Midbrain (tissue), 1 donor: ENCODE measurements at regions not wholly inside any gene's neighbourhood (a gene's known extent, or its start where the extent isn't known, plus 50 kb on each side); places are given as distances from the start of the nearest gene placed in this dataset.

Source experiments
- DNase-seq: peaks from one replicate; lab custom pipeline; 2025; lab: John Stamatoyannopoulos, UW

- no peak for DNase-seq
These were observed 512.2 kb upstream of the MARCKS start for GRCh38 chr6:113344969-113345368.

GRCh38 chr6:113347436-113347835 is 509.7 kb upstream of the MARCKS start:
- no peak for DNase-seq

GRCh38 chr6:113350461-113350860 is 506.7 kb upstream of the MARCKS start:
- no peak for DNase-seq

GRCh38 chr6:113351173-113351834 is 505.8 kb upstream of the MARCKS start:
- DNase-seq, result no peak

GRCh38 chr6:113352029-113352801 is 504.9 kb upstream of the MARCKS start:
- no peak for DNase-seq

GRCh38 chr6:113352831-113353230 is 504.3 kb upstream of the MARCKS start:
- DNase-seq, result no peak

GRCh38 chr6:113353392-113353791 is 503.8 kb upstream of the MARCKS start:
- no peak for DNase-seq

GRCh38 chr6:113354204-113354895 is 502.8 kb upstream of the MARCKS start:
- no peak for DNase-seq

- no peak for DNase-seq
These were observed 501.0 kb upstream of the MARCKS start for GRCh38 chr6:113356139-113356538.

GRCh38 chr6:113357041-113357440 is 500.1 kb upstream of the MARCKS start:
- DNase-seq, result no peak

- no peak for DNase-seq
These were observed 499.0 kb upstream of the MARCKS start for GRCh38 chr6:113358063-113358583.

- no peak for DNase-seq
These were observed 497.7 kb upstream of the MARCKS start for GRCh38 chr6:113359155-113360140.

GRCh38 chr6:113361014-113361645 is 496.0 kb upstream of the MARCKS start:
- DNase-seq, result no peak

GRCh38 chr6:113362301-113363047 is 494.7 kb upstream of the MARCKS start:
- DNase-seq, result no peak

- no peak for DNase-seq
These were observed 493.9 kb upstream of the MARCKS start for GRCh38 chr6:113363048-113363798.

GRCh38 chr6:113363866-113364265 is 493.3 kb upstream of the MARCKS start:
- DNase-seq, result no peak

GRCh38 chr6:113364766-113365165 is 492.4 kb upstream of the MARCKS start:
- no peak for DNase-seq

GRCh38 chr6:113365191-113365590 is 492.0 kb upstream of the MARCKS start:
- DNase-seq, result no peak

- DNase-seq, result no peak
These were observed 490.6 kb upstream of the MARCKS start for GRCh38 chr6:113366505-113366904.
